ENCODE measurements at regions not wholly inside any gene's neighbourhood (a gene's known extent, or its start where the extent isn't known, plus 50 kb on each side); places are given as distances from the start of the nearest gene placed in this dataset.

- H3K4me3 ChIP-seq (ENCODE audit: low read depth, low read length): no peak overlapping the region
- no peak for DNase-seq (ENCODE audit: low read depth)
- TF ChIP-seq CTCF (IDR thresholded peaks at IDR 0.05; ENCODE audit: insufficient read depth, low read length): no peak
Observed at GRCh38 chr1:192521734-192522133, 53.8 kb upstream of the RGS1 start.

- H3K4me3 ChIP-seq (ENCODE audit: low read depth, low read length): no peak overlapping the region
- no peak for TF ChIP-seq CTCF (IDR thresholded peaks at IDR 0.05; ENCODE audit: insufficient read depth, low read length)
- DNase-seq (ENCODE audit: low read depth): no peak
Observed at GRCh38 chr1:192522673-192523072, 52.9 kb upstream of the RGS1 start.

- H3K4me3 ChIP-seq (ENCODE audit: low read depth, low read length): no peak overlapping the region
- peak; percentile 63 for DNase-seq (ENCODE audit: low read depth)
- TF ChIP-seq CTCF (IDR thresholded peaks at IDR 0.05; ENCODE audit: insufficient read depth, low read length): no peak
Observed at GRCh38 chr1:192524223-192524622, 51.4 kb upstream of the RGS1 start.
